ENCODE measurements at regions not wholly inside any gene's neighbourhood (a gene's known extent, or its start where the extent isn't known, plus 50 kb on each side); places are given as distances from the start of the nearest gene placed in this dataset.

- no peak overlapping the region for H3K9ac ChIP-seq (replicated peaks in 1 of 4; ENCODE audit: extremely low read depth in 1 of 4, low read depth in 3 of 4, low read length in 3 of 4)
- no peak overlapping the region for H3K4me2 ChIP-seq (ENCODE audit: insufficient read depth in 1 of 2, low read depth in 2 of 2, low read length in 2 of 2)
- no peak overlapping the region for H2BK15ac ChIP-seq (ENCODE audit: low read length)
- no peak overlapping the region for H2BK12ac ChIP-seq (ENCODE audit: low read depth, low read length)
- no peak overlapping the region for H4K91ac ChIP-seq (replicated peaks; ENCODE audit: insufficient read length, low read length)
- POLR2A ChIA-PET (ENCODE audit: partially characterized antibody), result no interaction called here
- H2BK20ac ChIP-seq (ENCODE audit: low read length), result no peak overlapping the region
- no peaks in the 10 kb centered on the region for H3K27me3 ChIP-seq (replicated peaks in 1 of 4; ENCODE audit: control insufficient read depth in 3 of 4, extremely low read depth in 1 of 4, insufficient read depth in 3 of 4, low read length in 3 of 4)
- no peak overlapping the region for H4K8ac ChIP-seq (ENCODE audit: extremely low read depth, insufficient read depth, low read length)
- no peak overlapping the region for H2AK5ac ChIP-seq (ENCODE audit: low read depth, low read length)
- FAIRE-seq, result no peak
- H3K9me3 ChIP-seq (ENCODE audit: insufficient read depth in 2 of 2, low read depth in 1 of 2, low read length in 1 of 2), result no peaks in the 10 kb centered on the region
- no peaks in the 10 kb centered on the region for H3K79me1 ChIP-seq (ENCODE audit: low read depth, low read length)
- no peak overlapping the region for H2BK5ac ChIP-seq (ENCODE audit: low read depth, low read length)
- no peak overlapping the region for H3K56ac ChIP-seq (replicated peaks; ENCODE audit: insufficient read length, low read depth, low read length)
- H3K14ac ChIP-seq (ENCODE audit: insufficient read length), result no peak overlapping the region
- H3K23me2 ChIP-seq (ENCODE audit: low read depth, low read length), result no peaks in the 10 kb centered on the region
- no peaks in the 10 kb centered on the region for H3K79me2 ChIP-seq (ENCODE audit: control insufficient read depth in 1 of 2, insufficient read depth in 2 of 2, low read length in 2 of 2)
- peaks cover 2 to 10% (median 5%) of the 10 kb centered on the region in 4 experiments; a peak in 6 of 7 replicates for H3K4me1 ChIP-seq (replicated peaks in 1 of 4; ENCODE audit: control insufficient read depth in 3 of 4, insufficient read depth in 4 of 4, low read length in 3 of 4)
- WGBS, 2 experiments (ENCODE audit: extremely low coverage in 1 of 2, insufficient coverage in 1 of 2, insufficient read length in 1 of 2, insufficient replicate concordance in 2 of 2, low coverage in 1 of 2, low lambda C conversion rate in 2 of 2, missing lambda C conversion rate in 1 of 2), result 100% methylated on average over 3 of the region's 3 CpGs; no CpG with 5 or more reads in 1 of the 2 experiments
- H4K5ac ChIP-seq (ENCODE audit: insufficient read length, low read depth, low read length), result no peak overlapping the region
- no peaks in the 10 kb centered on the region for H4K20me1 ChIP-seq (replicated peaks in 1 of 2; ENCODE audit: control insufficient read depth in 1 of 2, insufficient read depth in 2 of 2, low read length in 2 of 2)
- CTCF ChIA-PET (ENCODE audit: partially characterized antibody), result interaction anchor here (2.2 kb wide), 1 partner anchor 9 kb away, joined by 5 read pairs; no protein-coding TSS in a partner anchor
- no peaks in the 10 kb centered on the region for H3K36me3 ChIP-seq (ENCODE audit: control insufficient read depth in 2 of 4, insufficient read depth in 4 of 4, low read length in 3 of 4)
- no peak overlapping the region for H3K18ac ChIP-seq (ENCODE audit: extremely low read depth, low read length)
- no peak overlapping the region for H3K27ac ChIP-seq (ENCODE audit: low read depth, low read length)
- no peak overlapping the region for H3K23ac ChIP-seq (ENCODE audit: insufficient read length)
- DNase-seq (ENCODE audit: low read depth in 1 of 2, low spot score in 2 of 2), result no peak
- H2BK120ac ChIP-seq (replicated peaks; ENCODE audit: low read depth, low read length), result no peak overlapping the region
- H2AFZ ChIP-seq (ENCODE audit: low read length), result no peak overlapping the region
- no peak overlapping the region for H3K4ac ChIP-seq (replicated peaks; ENCODE audit: insufficient read length, low read depth, low read length)
- TF ChIP-seq BCL11A (IDR thresholded peaks at IDR 0.05; ENCODE audit: low read depth in 2 of 2, low read length in 2 of 2), result no peak
- TF ChIP-seq CBX8 (IDR thresholded peaks at IDR 0.05; ENCODE audit: borderline replicate concordance, low read depth, low read length), result no peak
- no peak for TF ChIP-seq SAP30 (IDR thresholded peaks at IDR 0.05; ENCODE audit: insufficient read depth, insufficient replicate concordance, low read length)
- no peak for TF ChIP-seq BACH1 (IDR thresholded peaks at IDR 0.05; ENCODE audit: low read length)
- no peak for TF ChIP-seq BRCA1 (IDR thresholded peaks at IDR 0.05; ENCODE audit: low read depth, low read length)
- no peak for TF ChIP-seq RXRA (IDR thresholded peaks at IDR 0.05; ENCODE audit: insufficient read depth, low read depth, low read length)
- no peak overlapping the region for H3K4me3 ChIP-seq (ENCODE audit: extremely low read depth in 1 of 4, insufficient read depth in 2 of 4, low read depth in 3 of 4, low read length in 4 of 4)
Observed at GRCh38 chr15:29988701-29989100, 94.1 kb upstream of the GOLGA8J start.
